Activated T-cell treated with anti-CD3 and anti-CD28 coated beads, Interleukin-2, amount 50 U/mL, for 48 hours (primary cell): ENCODE measurements at regions not wholly inside any gene's neighbourhood (a gene's known extent, or its start where the extent isn't known, plus 50 kb on each side); places are given as distances from the start of the nearest gene placed in this dataset.

Source experiments
- DNase-seq, 2 experiments: peaks; one replicate each; pipeline ENCODE4 v3.0.0-alpha.2; 2020

DNA sequence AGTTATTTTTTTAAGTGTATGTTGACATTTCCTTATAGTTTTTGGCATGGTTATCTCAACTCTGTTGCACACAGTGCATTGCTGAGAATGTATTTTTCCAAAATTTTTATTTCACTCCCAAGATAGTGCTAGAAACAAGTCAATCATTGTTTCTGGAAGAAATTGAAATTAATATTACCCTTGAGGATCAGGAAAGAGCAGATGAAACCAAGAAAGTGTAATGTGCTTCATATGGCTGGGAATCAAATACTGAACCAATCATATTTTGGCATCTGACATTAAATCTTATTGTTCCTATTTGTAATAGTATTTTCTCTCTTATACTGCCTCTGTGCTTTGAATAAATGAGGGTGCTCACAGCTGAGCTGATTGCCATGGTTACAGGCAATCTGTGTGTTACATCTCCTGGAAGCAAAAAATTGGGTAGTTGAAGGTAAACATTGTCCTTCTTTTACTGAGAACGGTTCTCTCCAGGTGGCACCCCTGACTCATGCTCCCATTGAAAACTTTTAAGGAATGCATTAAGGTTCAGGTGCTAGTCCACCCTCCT is 358.2 kb upstream of the NR3C2 start:
- no peak for DNase-seq

GRCh38 chr4:148795156-148795864 is 353.1 kb upstream of the NR3C2 start:
- DNase-seq = no peak

DNA sequence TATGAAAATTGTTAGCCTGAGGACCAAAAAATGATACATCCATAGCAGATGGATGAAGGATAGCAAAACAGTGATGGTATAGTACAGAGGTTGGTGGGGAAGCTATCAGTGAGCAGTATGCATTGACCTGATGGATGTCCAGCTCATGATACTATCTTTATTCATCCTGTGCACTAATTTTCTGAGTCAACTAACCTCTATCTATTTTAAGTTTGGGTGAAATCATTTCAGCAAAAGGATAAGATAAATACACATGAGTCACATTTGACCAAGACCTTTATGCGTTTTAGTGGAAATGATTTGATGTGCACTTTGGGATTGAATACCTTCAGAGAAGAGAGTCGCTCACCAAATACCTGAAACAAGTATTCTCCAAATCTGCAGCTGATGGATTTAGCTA is 351.0 kb upstream of the NR3C2 start:
- no peak for DNase-seq

DNA sequence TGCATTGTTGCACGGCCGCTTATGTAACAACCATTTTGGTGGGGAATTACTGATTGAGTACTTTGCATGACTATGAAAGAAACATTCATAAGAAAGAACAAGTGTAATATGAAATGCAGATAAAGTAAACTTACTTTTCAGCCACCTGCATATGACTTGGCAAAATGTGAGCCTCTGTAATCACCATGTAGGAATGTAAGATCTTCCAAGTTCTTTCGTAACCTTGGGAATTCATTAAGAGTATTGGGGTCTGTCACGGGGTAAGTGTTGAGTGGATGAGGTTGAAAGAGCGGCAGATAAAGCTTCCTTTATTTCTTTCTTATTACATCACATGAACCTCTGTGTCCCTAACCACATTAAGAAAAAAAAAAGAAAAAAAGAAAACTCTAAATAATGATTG is 348.5 kb upstream of the NR3C2 start:
- no peak for DNase-seq

DNA sequence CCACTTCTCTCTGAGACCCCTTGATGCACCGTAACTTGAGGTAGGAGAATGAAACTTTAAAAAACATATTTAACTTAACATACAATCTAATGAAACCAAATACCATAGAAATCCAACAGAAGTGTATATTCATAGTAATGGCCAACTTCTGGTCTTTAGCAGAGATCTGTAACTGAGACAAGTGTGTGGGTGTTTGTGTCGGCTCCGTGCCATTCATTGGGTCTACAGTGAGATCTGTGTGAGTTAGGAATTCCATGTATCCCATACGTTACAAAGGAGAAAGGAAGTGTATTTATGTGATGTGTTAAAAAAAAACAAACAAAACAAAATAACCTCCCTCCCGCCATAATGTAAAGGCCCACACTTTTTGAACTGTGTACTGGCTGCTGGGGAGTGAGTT is 348.0 kb upstream of the NR3C2 start:
- DNase-seq = no peak

- no peak for DNase-seq
Observed at GRCh38 chr4:148787831-148788477, 345.7 kb upstream of the NR3C2 start.

- no peak for DNase-seq
Observed at GRCh38 chr4:148787285-148787684, 345.1 kb upstream of the NR3C2 start.

DNA sequence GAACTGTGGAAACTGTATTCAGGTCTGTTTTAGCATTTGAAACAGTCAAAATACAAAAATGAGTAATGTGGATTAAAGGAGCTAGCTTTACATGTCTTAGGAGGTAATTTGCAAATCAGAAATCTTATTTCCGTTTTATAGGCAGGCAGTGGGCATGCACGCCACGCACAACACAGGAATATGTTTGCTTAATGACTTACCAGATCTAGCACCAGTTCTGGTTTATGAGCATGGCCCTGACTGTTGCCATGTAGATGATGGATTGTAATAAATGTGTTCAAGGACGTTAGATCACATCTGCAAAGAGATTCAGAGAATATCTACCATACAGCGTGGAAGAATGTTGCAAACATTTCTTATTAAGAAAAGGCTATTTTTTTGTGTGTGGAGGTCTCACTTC is 344.5 kb upstream of the NR3C2 start:
- DNase-seq = no peak

DNA sequence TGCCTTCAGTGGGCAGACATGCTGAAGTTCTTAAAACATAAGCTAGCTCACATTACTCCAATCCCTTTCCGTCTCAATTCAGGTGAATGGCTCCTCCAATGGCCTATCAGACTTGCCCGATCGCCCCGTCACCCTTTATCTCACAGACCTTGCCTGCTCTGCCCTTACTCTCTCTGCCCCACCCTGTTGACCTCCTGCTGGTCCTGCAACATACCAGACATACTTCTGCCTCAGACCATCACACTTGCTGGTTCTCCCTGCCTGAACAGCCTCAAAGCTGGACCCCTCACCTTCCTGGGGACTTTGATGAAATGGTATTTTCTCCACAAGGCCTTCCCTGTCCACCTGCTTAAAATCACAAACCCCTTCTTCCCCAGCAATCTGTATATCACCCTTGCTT is 340.1 kb upstream of the NR3C2 start:
- no peak for DNase-seq

GRCh38 chr4:148780426-148781005 is 338.3 kb upstream of the NR3C2 start:
- no peak for DNase-seq

DNA sequence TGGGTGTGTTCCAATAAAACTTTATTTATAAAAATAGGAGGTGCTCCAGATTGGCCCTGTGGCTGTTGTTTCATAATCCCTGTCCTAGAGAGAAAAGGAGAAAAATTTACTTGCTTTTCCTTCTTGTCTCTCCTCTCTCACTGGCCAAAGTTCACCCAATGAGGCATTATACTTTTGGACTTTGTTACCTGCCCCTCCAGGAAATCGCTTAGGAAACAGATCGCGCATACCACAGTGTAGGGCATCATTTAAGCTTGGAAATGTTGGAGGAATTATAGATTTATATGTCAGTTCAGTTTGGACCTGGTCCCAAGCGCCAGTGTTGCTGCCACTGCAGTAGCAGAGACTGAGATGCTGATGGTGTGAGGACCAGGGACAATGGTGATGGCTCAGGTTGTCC is 337.6 kb upstream of the NR3C2 start:
- no peak for DNase-seq

DNA sequence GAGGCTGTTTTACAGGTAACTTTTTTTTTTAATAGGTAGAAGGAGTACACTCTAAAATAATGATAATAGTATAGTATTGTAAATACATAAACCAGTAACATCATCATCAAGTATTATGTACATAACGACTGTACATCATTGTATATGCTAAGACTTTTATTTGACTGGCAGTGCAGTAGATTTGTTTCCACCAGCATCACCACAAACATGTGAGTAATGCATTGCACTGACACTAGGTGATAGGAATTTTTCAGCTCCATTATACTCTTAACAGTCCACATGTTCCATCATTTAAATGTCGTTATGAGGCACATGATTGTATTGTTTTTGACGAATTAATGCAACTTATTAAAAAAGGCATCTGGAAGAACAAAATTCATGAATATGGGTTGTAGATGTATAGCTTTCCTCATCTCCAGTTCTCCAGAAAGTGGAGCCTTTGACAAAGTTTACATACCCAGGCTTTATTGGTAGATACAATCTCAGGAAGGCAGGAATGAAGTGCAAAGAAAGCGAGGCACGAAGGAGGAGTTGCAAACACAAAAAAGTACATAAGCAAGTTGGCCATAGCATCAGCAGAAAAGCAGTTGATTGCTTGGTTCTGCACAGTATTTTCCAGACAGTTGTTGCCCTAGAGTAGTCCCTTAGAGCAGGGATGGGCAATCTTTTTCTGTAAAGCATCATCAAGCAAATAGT is 336.9 kb upstream of the NR3C2 start:
- DNase-seq = no peak

DNA sequence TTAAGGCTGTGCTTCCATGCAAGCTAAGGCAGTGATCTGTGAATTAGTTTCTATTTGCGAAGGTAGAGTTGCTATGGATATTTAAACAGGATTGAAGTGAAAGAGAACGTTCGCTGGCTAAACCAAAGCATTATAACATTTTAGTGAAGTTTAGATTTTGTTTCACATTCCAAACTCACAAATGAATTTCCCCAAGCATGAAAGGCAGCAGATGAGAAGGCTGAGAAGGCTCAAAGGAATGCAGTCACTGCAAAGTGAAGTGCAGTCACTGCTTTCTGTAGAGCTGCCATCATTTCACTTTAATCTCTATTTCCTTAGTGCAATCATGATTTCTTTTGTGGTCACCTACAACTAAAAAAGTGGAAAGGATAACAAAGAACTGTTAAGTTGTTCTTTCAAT is 334.7 kb upstream of the NR3C2 start:
- DNase-seq = no peak

- no peak for DNase-seq
Observed at GRCh38 chr4:148774134-148774533, 331.9 kb upstream of the NR3C2 start.

DNA sequence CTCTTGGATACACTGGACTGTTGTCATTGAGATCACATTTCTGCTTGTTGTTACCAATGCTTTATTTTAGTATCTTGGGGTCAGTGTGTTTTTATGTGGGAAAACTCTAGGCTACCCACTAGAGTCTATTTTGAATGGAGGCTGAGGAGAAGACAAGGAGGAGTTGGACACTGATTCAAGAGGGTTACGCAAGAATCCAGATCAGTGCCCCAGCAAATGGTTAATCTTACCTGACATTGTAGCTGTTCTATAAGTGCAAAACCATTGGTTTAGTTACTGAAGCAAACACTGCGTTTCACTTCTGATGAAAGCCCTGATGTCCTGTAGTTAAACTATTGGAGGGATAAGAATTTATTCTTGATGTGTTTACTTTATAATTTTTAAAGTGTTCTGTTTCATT is 331.1 kb upstream of the NR3C2 start:
- no peak for DNase-seq

DNA sequence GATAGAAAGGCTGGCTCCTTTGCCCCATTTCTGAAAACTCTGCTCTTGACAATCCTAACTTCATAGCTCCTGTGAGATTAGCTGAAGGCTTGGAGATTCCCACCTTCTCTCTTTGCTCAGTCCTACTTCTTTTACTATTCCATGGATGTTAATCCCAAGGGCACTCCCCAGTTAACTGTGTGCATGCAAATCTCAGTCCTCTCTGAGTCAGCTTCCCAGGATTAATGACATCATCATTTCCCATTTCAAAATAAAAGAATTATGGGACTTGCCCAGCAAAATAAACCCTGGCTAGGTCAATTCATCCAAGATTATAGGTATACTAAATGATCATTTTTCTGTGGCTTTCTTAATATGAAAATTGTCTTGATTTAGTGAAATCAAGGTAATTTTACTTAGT is 328.6 kb upstream of the NR3C2 start:
- no peak for DNase-seq

- DNase-seq = no peak
Observed at GRCh38 chr4:148770377-148770776, 328.2 kb upstream of the NR3C2 start.

DNA sequence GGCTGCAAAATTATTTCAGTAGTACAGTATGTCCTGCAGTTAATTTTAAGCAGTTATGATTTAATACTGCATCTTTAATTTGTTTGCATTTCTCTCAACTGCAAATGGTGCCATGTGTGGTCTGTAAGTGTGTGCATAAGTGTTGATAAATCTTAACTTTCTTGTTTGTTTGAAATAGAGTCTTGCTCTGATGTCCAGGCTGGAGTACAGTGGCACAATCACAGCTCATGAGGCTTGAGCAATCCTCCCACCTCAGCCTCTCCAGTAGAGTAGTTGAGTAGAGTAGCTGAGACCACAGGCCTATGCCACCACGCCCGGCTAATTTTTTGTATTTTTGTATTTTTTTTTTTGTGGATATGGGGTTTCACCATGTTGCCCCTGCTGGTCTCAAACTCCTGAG is 322.5 kb upstream of the NR3C2 start:
- no peak for DNase-seq

GRCh38 chr4:148757171-148757570 is 315.0 kb upstream of the NR3C2 start:
- no peak for DNase-seq

DNA sequence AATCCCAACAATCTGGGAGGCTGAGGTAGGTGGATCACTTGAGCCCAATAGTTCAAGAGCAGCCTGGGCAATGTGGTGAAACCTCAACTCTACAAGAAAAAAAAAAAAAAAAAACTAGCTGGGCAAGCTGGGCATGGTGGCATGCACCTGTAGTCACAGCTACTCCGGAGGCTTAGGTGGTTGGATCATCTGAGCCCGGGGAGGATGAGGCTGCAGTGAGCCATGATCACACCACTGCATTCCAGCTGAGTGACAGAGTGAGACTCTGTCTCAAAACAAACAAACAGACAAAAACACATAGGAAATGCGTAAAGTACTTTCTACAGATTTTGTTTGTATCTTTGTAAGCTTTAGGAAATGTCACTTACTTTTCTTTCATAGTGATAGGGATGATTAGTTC is 307.2 kb upstream of the NR3C2 start:
- no peak for DNase-seq

- no peak for DNase-seq
Observed at GRCh38 chr4:148747721-148748268, 305.6 kb upstream of the NR3C2 start.

- DNase-seq = no peak
Observed at GRCh38 chr4:148740701-148741100, 298.5 kb upstream of the NR3C2 start.

DNA sequence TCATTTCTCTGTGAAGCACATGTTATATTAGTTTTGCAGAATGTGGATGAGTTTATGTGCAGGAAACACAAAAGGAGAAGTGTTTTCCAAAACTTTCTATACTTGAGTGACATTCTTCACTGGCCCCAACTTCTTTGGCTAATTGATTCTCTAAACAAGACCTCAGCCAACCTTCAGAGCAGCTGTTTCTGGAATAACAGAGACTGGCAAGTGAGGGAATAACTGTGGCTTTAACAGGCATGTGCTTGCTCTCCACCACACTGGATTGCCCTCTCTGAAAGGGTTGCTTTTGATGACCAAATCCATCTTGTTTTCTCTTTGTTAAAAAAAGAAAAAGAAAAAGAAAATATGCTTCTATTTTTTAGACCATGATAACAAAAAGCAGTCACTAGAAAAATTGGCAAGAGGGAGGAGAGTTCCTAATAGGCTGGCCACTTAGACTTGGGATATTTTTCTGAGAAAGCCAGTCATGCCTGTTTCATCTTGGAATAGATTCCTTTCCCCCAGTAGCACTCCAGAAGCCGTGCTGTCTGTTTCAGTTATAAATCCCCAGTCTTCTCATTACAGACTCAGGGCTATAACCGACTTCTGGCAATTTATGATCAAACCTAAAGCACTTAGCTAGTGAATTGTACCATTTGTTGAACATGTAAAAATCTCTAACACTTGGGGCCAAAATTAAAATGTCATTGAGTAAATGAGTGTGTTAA is 295.0 kb upstream of the NR3C2 start:
- DNase-seq = no peak
